SKM-1 (cell line): ENCODE measurements at regions not wholly inside any gene's neighbourhood (a gene's known extent, or its start where the extent isn't known, plus 50 kb on each side); places are given as distances from the start of the nearest gene placed in this dataset.
"Not testable (repeated sequence)": the region's sequence is repeated elsewhere in the genome, so short reads cannot be mapped to it uniquely, and the experiment has no call there.

Experiments
- DNase-seq: peaks from one replicate; lab custom pipeline; 2025; ENCODE audit not compliant: unreplicated experiment; lab: John Stamatoyannopoulos, UW

- DNase-seq: no peak
Measured at GRCh38 chr12:124675881-124676713, 108.7 kb upstream of the NCOR2 start.

DNA sequence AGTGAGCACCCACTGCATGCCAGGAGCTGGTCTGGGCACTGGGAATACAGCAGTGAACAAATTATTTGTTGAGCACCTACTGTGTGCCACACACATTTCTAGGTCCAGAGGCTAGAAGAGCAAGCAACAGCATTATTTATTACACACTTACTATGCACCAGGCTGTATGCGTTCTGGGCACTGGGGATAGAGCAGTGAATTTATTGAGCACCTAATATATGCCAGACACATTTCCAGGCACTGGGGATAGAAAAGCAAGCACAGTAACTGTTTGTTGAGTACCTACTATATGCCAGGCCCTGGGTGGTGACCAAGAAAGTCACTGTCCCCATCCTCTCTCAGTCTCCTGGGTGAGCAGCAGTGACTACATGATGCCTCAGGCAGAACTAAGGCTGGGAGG lies 107.5 kb upstream of the NCOR2 start:
- no peak for DNase-seq

DNA sequence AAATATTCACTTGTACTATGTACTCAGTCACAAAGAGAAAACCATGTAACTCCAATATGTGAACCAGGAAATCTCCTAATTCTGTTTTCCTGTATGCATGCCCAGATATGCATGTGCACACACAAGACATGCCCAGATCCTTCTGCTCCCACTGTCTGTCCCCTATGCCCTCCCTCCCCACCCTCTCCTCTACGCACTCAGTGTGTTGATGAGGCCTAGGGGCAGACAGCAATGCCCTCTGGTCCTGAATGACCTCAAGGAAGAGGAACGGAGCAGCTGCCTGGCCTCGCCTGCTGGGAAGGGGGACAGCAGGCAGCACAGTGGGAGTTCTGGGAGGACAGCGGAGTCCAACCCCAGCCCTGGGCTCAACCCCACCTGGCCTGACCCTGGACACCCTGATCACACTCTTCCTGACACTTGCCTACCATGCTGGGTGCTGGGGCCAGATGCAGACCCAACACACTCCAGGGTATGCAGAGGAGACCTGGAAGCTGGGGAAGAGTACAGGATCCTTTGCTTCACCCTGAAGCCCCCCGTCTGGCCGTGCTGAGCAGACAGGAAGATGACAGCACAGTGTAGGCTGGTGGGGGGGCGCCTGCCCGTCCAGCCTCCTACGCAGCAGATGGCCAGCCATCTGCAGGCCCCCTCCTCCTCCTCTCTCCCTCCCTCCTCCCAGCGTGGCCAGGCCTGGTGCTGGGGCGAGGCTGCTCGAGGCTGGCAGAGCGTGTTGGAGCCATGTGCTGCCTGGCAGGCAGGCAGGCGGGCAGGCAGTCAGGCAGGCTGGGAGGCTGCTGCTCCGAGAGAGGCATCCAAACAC lies 106.6 kb upstream of the NCOR2 start:
- no peak for DNase-seq

GRCh38 chr12:124669271-124669721 lies 101.9 kb upstream of the NCOR2 start:
- DNase-seq: not testable (repeated sequence)

DNA sequence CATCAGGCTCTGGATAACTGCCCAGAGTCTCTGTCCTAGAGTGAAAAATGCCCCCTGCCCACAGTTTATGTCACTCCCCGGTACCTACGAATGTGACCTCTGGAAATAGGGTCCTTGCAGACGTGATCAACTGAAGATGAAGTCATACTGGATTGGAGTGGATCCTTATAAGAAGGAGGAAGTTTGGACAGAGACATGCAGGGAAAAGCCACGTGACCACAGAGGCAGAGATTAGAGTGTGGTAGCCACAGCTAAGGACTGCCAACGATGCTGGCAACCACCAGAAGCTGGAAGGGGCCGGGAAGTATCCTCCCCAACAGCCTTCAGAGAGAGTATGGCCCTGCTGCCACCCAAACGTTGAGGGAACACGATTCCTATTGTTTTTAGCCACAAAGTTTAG lies 101.2 kb upstream of the NCOR2 start:
- no peak for DNase-seq

GRCh38 chr12:124667506-124668326 lies 100.3 kb upstream of the NCOR2 start:
- no peak for DNase-seq

GRCh38 chr12:124666722-124667259 lies 99.4 kb upstream of the NCOR2 start:
- DNase-seq: no peak

GRCh38 chr12:124665511-124665910 lies 98.1 kb upstream of the NCOR2 start:
- DNase-seq: no peak

DNA sequence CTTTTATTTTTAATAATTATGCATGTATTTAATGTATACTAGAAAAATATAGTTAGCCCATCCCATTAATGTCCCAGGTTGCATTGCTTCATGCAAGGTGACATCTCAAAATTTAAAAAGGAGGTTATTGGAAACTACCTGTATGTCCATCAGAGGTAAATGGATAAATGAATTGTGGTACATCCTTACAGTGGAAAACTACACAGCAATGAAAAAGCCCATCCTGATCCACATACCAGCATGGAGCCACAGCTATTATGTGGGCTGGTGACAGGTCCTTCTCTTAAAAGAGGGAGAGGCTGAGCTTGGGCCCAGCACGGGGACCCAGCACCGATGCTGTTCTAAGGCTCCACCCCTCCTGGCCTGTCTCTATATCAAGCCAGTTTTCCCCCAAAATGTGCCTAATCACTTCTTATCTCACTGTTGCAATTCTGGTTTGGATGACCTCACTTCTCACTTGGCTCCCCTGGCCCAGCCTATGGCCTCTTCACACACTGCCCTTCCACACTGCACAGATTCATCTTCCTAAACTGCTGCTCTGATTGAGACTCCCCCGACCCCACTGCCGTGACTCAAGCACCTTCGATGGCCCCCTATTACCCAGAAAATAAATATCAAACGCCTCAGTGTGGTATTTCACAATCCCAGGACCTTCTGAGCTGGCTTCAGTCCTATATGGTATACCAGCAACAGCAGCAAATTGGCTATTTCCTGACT lies 97.1 kb upstream of the NCOR2 start:
- DNase-seq: no peak

GRCh38 chr12:124663771-124664366 lies 96.5 kb upstream of the NCOR2 start:
- DNase-seq: no peak

GRCh38 chr12:124663206-124663605 lies 95.8 kb upstream of the NCOR2 start:
- no peak for DNase-seq

DNA sequence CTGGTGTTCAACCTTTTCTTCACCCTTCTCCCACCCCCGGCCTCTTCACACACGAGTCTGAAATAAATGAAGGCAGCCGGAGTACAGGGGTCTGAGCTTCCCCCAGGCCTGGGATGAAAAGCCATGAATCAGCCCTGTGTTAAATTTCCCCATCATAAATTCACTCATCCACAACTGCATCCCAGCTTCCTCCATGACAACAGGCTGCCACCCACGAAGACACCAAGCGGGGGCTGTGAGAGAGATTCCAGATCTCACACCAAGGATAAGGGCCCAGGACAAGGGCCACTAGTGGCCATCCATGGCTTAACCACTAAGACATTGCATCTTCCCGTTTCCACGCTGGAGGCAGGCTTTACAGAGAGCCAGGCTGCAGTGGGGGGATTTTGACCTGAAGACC lies 93.9 kb upstream of the NCOR2 start:
- DNase-seq: no peak

- no peak for DNase-seq
Measured at GRCh38 chr12:124660851-124661250, 93.4 kb upstream of the NCOR2 start.

DNA sequence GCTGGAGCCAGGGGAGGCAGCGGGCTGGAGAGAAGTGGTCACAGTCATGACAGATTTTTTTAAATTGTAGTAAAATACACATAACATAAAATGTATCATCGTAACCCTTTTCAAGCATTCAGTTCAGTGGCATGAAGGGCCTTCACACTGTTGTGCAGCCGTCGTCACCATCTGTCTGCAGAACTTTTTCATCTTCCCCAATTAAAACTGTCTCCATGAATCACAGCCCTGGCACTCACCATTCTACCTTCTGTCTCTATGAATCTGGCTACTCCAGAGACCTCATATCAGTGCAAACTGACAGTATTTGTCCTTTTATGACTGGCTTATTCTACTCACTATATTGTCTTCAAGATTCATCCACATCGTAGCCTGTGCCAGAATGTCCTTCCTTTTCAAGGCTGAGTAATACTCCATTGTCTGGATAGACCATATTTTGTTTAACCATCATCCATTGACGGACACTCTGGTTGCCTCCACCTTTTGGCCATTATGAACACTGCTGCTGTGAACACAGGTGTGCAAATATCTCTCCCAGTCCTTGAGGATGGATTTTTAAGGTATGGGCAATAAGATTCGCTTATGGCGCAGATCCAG lies 91.5 kb upstream of the NCOR2 start:
- DNase-seq: no peak

DNA sequence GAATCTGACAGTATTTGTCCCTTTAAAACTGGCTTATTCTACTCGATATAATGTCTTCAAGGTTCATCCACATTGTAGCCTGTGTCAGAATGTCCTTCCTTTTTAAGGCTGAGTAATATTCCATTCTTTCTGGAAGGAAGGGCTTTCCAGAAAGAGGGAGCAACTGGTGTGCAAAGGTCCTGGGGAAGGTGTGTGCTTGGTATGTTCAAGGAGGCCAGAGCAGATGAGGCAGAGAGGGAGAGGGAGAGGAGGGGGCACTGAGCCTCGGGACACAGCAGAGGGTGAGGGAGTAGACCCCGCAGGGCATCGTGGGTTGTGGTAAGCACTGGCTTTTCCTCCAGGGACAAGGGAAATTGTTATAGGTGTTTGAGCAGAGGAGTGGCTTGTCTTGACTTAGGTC lies 90.9 kb upstream of the NCOR2 start:
- no peak for DNase-seq

GRCh38 chr12:124656947-124657434 lies 89.6 kb upstream of the NCOR2 start:
- no peak for DNase-seq

DNA sequence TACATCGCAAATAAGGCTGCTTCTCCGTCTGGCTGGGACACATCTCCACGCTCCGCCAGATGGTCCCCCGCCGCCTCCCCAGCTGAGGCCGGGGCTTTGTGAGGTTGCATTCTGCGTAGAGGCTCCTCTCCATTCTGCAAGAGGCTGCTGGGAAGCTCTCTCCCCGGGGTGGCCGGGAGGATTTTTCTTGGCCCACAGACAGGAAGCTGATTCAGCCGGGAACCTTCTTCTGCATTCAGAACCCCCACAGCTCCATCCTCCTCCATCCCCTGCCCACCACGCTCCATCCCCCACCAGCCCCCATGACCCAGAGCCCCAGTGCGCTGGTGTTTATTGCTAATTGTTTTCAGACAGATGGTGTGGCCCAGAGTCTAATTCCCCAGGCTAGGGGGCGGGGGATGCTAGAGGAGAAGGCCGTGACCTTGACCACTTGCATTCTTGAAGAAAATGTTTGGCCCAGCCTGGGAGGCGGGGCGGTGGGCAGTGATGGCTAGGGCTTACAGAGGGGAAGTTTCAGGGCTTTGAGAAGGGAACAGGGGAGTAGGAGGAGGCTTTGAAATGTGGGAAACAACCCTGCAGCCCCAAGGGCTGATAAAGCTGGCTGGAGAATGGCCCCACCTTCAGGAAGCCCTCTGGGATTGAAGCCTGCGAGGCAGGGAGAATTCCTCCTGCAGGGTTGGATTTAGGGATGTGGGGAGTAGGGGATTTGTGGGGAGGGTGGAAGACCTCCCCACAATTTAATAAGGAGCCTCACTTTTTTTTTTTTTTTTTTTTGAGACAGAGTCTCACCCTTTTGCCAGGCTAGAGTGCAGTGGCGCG lies 88.5 kb upstream of the NCOR2 start:
- DNase-seq: no peak

- DNase-seq: no peak
Measured at GRCh38 chr12:124655048-124655697, 87.8 kb upstream of the NCOR2 start.
